Parathyroid adenoma (tissue), 2 donors: ENCODE measurements at regions not wholly inside any gene's neighbourhood (a gene's known extent, or its start where the extent isn't known, plus 50 kb on each side); places are given as distances from the start of the nearest gene placed in this dataset.

Experiments used
- H2AFZ ChIP-seq: fragments of 300-600 bp; sonication (generic); one replicate; pipeline ENCODE4 v1.7.0; 2017; ENCODE audit warnings: antibody characterized with exemption, mild to moderate bottlenecking
- H3K27ac ChIP-seq: fragments of 300-600 bp; sonication (generic); one replicate; pipeline ENCODE4 v1.7.0; 2017
- H3K27me3 ChIP-seq: fragments of 300-600 bp; sonication (generic); one replicate; pipeline ENCODE4 v1.7.0; 2017; ENCODE audit warnings: low read length; ENCODE audit not compliant: control insufficient read depth, insufficient read depth
- H3K36me3 ChIP-seq: fragments of 300-600 bp; sonication (generic); one replicate; pipeline ENCODE4 v1.7.0; 2017; ENCODE audit warnings: low read length; ENCODE audit not compliant: control insufficient read depth, insufficient read depth
- H3K4me1 ChIP-seq: fragments of 300-600 bp; sonication (generic); one replicate; pipeline ENCODE4 v1.7.0; 2017; ENCODE audit warnings: control low read depth
- H3K4me2 ChIP-seq: fragments of 300-600 bp; sonication (generic); one replicate; pipeline ENCODE4 v1.7.0; 2017; ENCODE audit warnings: low read length
- H3K4me3 ChIP-seq: fragments of 300-600 bp; sonication (generic); one replicate; pipeline ENCODE4 v1.7.0; 2017; ENCODE audit warnings: low read depth, low read length
- H3K79me2 ChIP-seq: fragments of 300-600 bp; sonication (generic); one replicate; pipeline ENCODE4 v1.7.0; 2017; ENCODE audit warnings: control low read depth
- H3K9ac ChIP-seq: fragments of 300-600 bp; sonication (generic); one replicate; pipeline ENCODE4 v1.7.0; 2017; ENCODE audit warnings: mild to moderate bottlenecking
- H3K9me3 ChIP-seq: fragments of 300-600 bp; sonication (generic); one replicate; pipeline ENCODE4 v1.7.0; 2017; ENCODE audit warnings: low read length; ENCODE audit not compliant: control insufficient read depth
- CTCF ChIP-seq: fragments of 300-600 bp; sonication (generic); IDR thresholded peaks from one replicate; pipeline ENCODE4 v1.7.0; 2017; ENCODE audit warnings: antibody characterized with exemption, mild to moderate bottlenecking
- donor health status: primary hyperparathyroidism.

- Histone ChIP-seq H3K79me2 (no peaks in the 10 kb centered on the region), H2AFZ (no peak overlapping the region), H3K9ac (no peak overlapping the region), H3K36me3 (no peaks in the 10 kb centered on the region), H3K4me2 (no peak overlapping the region), H3K4me1 (no peaks in the 10 kb centered on the region), H3K9me3 (no peaks in the 10 kb centered on the region), H3K27me3 (no peaks in the 10 kb centered on the region), H3K4me3 (no peak overlapping the region), H3K27ac (no peak overlapping the region)
- TF ChIP-seq CTCF = no peak
These were observed 650.7 kb downstream of the CDH8 start for GRCh38 chr16:61385392-61386071.

- H3K9me3 ChIP-seq = no peaks in the 10 kb centered on the region
- no peak overlapping the region for H3K27ac ChIP-seq
- no peak for TF ChIP-seq CTCF
- H2AFZ ChIP-seq = no peak overlapping the region
- no peaks in the 10 kb centered on the region for H3K4me1 ChIP-seq
- no peak overlapping the region for H3K4me3 ChIP-seq
- H3K4me2 ChIP-seq = no peak overlapping the region
- H3K27me3 ChIP-seq = no peaks in the 10 kb centered on the region
- no peaks in the 10 kb centered on the region for H3K36me3 ChIP-seq
- H3K79me2 ChIP-seq = no peaks in the 10 kb centered on the region
- H3K9ac ChIP-seq = no peak overlapping the region
These were observed 653.8 kb downstream of the CDH8 start for GRCh38 chr16:61382435-61382834.

- Histone ChIP-seq H3K9me3 (no peaks in the 10 kb centered on the region), H3K9ac (no peak overlapping the region), H3K36me3 (no peaks in the 10 kb centered on the region), H3K4me3 (no peak overlapping the region), H3K4me2 (no peak overlapping the region), H3K27ac (no peak overlapping the region), H3K79me2 (no peaks in the 10 kb centered on the region), H3K27me3 (no peaks in the 10 kb centered on the region), H3K4me1 (no peaks in the 10 kb centered on the region), H2AFZ (no peak overlapping the region)
- TF ChIP-seq CTCF = no peak
These were observed 656.9 kb downstream of the CDH8 start for GRCh38 chr16:61379311-61379710.

- Histone ChIP-seq H3K9me3 (no peaks in the 10 kb centered on the region), H3K4me2 (no peak overlapping the region), H2AFZ (no peak overlapping the region), H3K79me2 (no peaks in the 10 kb centered on the region), H3K4me3 (no peak overlapping the region), H3K36me3 (no peaks in the 10 kb centered on the region), H3K27me3 (no peaks in the 10 kb centered on the region), H3K4me1 (no peaks in the 10 kb centered on the region), H3K27ac (no peak overlapping the region), H3K9ac (no peak overlapping the region)
- no peak for TF ChIP-seq CTCF
These were observed 662.2 kb downstream of the CDH8 start for GRCh38 chr16:61374071-61374470.

GRCh38 chr16:61371881-61372280, 664.4 kb downstream of the CDH8 start:
- H3K36me3 ChIP-seq = no peaks in the 10 kb centered on the region
- H3K9me3 ChIP-seq = no peaks in the 10 kb centered on the region
- no peaks in the 10 kb centered on the region for H3K27me3 ChIP-seq
- no peak for TF ChIP-seq CTCF
- no peak overlapping the region for H3K27ac ChIP-seq
- no peak overlapping the region for H3K4me3 ChIP-seq
- H3K79me2 ChIP-seq = no peaks in the 10 kb centered on the region
- H3K4me2 ChIP-seq = no peak overlapping the region
- no peaks in the 10 kb centered on the region for H3K4me1 ChIP-seq
- no peak overlapping the region for H3K9ac ChIP-seq
- no peak overlapping the region for H2AFZ ChIP-seq
